ENCODE measurements at regions not wholly inside any gene's neighbourhood (a gene's known extent, or its start where the extent isn't known, plus 50 kb on each side); places are given as distances from the start of the nearest gene placed in this dataset.

GRCh38 chr16:64742455-64743223 is 379.2 kb downstream of the CDH11 start:
- H3K27ac Mint-ChIP-seq, result no peak overlapping the region
- no peak for DNase-seq
- no peaks in the 10 kb centered on the region for H3K36me3 Mint-ChIP-seq (ENCODE audit: low read depth)
- no peak overlapping the region for H3K4me3 Mint-ChIP-seq
- intact Hi-C loops (cut with micrococcal nuclease), result no loop called here
- ATAC-seq (ENCODE audit: low read depth), result no peak
- ChIA-PET POLR2A (no interaction called here), CTCF (no interaction called here)
- H3K27me3 Mint-ChIP-seq, result no peaks in the 10 kb centered on the region
- no peaks in the 10 kb centered on the region for H3K4me1 Mint-ChIP-seq
- peaks cover 24% of the 10 kb centered on the region for H3K9me3 Mint-ChIP-seq
- no peak for TF ChIP-seq CTCF (IDR thresholded peaks at IDR 0.05)

- Mint-ChIP-seq H3K9me3 (peaks cover 17% of the 10 kb centered on the region), H3K36me3 (ENCODE audit: low read depth) (no peaks in the 10 kb centered on the region), H3K27me3 (no peaks in the 10 kb centered on the region), H3K4me3 (no peak overlapping the region), H3K27ac (no peak overlapping the region), H3K4me1 (no peaks in the 10 kb centered on the region)
- ChIA-PET CTCF (no interaction called here), POLR2A (no interaction called here)
- TF ChIP-seq CTCF (IDR thresholded peaks at IDR 0.05), result no peak
- DNase-seq, result no peak
- intact Hi-C loops (cut with micrococcal nuclease), result no loop called here
- no peak for ATAC-seq (ENCODE audit: low read depth)
Measured at GRCh38 chr16:64740261-64740660, 381.6 kb downstream of the CDH11 start.

DNA sequence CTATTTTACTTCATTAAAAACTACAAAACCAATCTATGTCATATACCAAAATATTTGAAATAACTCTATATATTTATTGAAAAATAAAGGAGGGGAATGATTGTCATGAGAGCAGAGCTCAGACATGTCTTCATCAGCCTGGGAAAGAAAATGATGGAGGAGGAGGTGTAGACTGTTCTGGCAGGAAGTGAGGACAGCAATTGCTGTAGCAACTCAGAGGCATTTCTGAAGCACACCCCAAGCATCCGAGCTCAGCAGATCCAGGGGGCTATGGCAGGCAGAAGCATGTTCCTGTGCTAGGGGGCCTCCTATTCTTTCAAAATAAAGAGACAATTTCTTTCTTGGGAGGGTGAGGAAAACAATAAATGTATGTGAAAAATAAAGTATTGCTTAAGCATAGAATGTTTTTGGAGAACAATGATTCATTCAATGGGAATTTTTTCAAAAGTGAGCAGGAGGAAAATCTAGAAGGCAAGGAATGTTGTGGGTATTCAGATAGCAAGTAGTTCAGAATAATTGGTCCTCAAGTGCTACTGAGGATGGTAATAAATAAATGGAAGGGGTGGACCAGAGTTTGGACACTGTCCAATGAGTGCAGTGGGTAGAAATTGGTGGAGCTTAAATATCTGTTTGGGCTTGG is 383.4 kb downstream of the CDH11 start:
- Mint-ChIP-seq H3K27ac (no peak overlapping the region), H3K36me3 (ENCODE audit: low read depth) (no peaks in the 10 kb centered on the region), H3K4me3 (no peak overlapping the region), H3K4me1 (no peaks in the 10 kb centered on the region), H3K27me3 (no peaks in the 10 kb centered on the region), H3K9me3 (peaks cover 12% of the 10 kb centered on the region)
- CTCF ChIA-PET, result no interaction called here
- no peak for ATAC-seq (ENCODE audit: low read depth)
- POLR2A ChIA-PET, result no interaction called here
- no peak for TF ChIP-seq CTCF (IDR thresholded peaks at IDR 0.05)
- DNase-seq, result no peak
- intact Hi-C loops (cut with micrococcal nuclease), result no loop called here

DNA sequence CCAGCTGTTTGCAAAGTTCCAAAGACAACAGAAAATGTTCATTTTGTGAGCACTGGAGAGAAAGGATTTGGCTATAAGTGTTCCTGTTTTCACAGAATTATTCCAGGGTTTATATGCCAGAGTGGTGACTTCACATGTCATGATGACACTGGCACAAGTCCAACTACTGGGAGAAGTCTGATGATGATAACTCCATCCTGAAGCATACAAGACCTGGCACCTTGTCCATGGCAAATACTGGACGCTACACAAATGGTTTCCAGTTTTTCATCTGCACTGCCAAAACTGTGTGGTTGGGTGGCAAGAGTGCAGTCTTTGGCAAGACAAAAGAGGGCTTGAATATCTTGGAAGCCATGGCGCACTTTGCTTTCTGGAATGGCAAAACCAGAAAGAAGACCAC is 385.0 kb downstream of the CDH11 start:
- Mint-ChIP-seq H3K4me3 (no peak overlapping the region), H3K27me3 (no peaks in the 10 kb centered on the region), H3K36me3 (ENCODE audit: low read depth) (no peaks in the 10 kb centered on the region), H3K4me1 (no peaks in the 10 kb centered on the region), H3K27ac (no peak overlapping the region), H3K9me3 (peaks cover 13% of the 10 kb centered on the region)
- TF ChIP-seq CTCF (IDR thresholded peaks at IDR 0.05), result no peak
- intact Hi-C loops (cut with micrococcal nuclease), result no loop called here
- CTCF ChIA-PET, result no interaction called here
- POLR2A ChIA-PET, result no interaction called here
- DNase-seq, result no peak
- ATAC-seq (ENCODE audit: low read depth), result no peak

- intact Hi-C loops (cut with micrococcal nuclease), result no loop called here
- Mint-ChIP-seq H3K27ac (no peak overlapping the region), H3K36me3 (ENCODE audit: low read depth) (no peaks in the 10 kb centered on the region), H3K27me3 (no peaks in the 10 kb centered on the region), H3K4me1 (no peaks in the 10 kb centered on the region), H3K9me3 (peaks cover 7% of the 10 kb centered on the region), H3K4me3 (no peak overlapping the region)
- CTCF ChIA-PET, result no interaction called here
- POLR2A ChIA-PET, result no interaction called here
- no peak for ATAC-seq (ENCODE audit: low read depth)
- DNase-seq, result no peak
- no peak for TF ChIP-seq CTCF (IDR thresholded peaks at IDR 0.05)
Measured at GRCh38 chr16:64731891-64732290, 390.0 kb downstream of the CDH11 start.

All from activated B cell treated with CpG ODN at 0.5 μM for 24 hours (primary cell).